Left cardiac atrium (tissue), 4 donors: ENCODE measurements at regions not wholly inside any gene's neighbourhood (a gene's known extent, or its start where the extent isn't known, plus 50 kb on each side); places are given as distances from the start of the nearest gene placed in this dataset.

ENCODE experiments used
- ATAC-seq, 2 donors: fragments of 200-7000 bp; cut with Tn5 transposase; one replicate each; pipeline ENCODE4 v1.9.1; 2020; ENCODE audit warnings: mild to moderate bottlenecking in 2 of 2, moderate library complexity in 2 of 2
- DNase-seq: peaks from one replicate; pipeline ENCODE4 v3.0.0-alpha.2; 2020
- intact Hi-C, 2 donors: fragments of 100-400 bp; cut with DNase I; formaldehyde crosslinking; loops; one replicate each; pipeline versions ENCODE4 v1.14.1 to v1.15.1; 2022 to 2023
- donor health status: DM: no; HTN: yes; CAD: no.
- donor health status: DM: no; HTN: yes; CAD: no; lungs with severe emphysema.
- donor health status: DM: yes; HTN: yes; CAD: no.
- donor health status: Dilated cardiomyopathy.

DNA sequence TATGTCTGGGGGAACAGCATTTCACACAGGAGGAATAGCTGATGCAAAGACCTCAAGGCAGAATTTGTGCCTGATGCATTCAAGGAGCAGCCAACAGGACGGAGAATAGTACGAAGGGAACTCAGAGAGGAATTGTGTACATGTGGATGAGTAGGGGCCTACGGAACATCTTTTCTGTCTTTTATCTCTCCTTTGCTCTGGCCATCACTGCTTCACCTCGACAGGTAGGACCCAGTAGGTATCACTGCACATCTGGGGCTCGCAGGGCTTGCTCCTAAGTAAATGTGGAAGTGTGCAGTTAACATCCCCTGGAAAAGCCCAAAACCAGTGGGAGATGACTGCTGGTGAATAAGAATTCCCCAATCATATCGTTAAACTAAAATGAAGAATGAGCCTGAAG, 56.4 kb upstream of the POU1F1 start:
- no peak for ATAC-seq
- intact Hi-C loops = no loop called here

DNA sequence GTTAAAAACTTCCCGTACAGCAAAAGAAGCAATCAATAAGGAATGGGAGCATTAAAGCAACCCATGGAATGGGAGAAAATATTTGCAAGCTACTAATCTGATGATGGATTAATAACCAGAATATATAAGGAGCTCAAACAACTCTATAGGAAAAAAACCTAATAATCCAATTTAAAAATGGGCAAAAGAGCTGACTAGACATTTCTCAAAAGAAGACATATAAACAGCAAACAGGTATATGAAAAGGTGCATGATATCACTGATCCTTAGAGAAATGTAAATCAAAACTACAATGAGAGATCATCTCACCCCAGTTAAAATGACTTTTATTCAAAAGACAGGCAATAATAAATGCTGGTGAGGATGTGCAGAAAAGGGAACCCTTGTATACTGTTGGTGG, 52.7 kb upstream of the POU1F1 start:
- no peak for DNase-seq

More for the DNA sequence above, 56.4 kb upstream of the POU1F1 start:
- no peak for DNase-seq

More for the DNA sequence above, 52.7 kb upstream of the POU1F1 start:
- no peak for ATAC-seq
- intact Hi-C loops = no loop called here
